Endodermal cell (in vitro differentiated cells): ENCODE measurements at regions not wholly inside any gene's neighbourhood (a gene's known extent, or its start where the extent isn't known, plus 50 kb on each side); places are given as distances from the start of the nearest gene placed in this dataset.

Experiments used
- DNase-seq: peaks from one replicate; pipeline ENCODE4 v3.0.0-alpha.2; 2017
- H3K27ac ChIP-seq: 2 replicates; pipeline ENCODE4 v1.5.1; 2013; ENCODE audit warnings: mild to moderate bottlenecking, low read depth, low read length, moderate library complexity
- H3K27me3 ChIP-seq: 2 replicates; pipeline ENCODE4 v1.6.1; 2013; ENCODE audit warnings: mild to moderate bottlenecking, low read length, moderate library complexity; ENCODE audit not compliant: insufficient read depth, control insufficient read depth, poor library complexity, severe bottlenecking
- H3K36me3 ChIP-seq: 2 replicates; pipeline ENCODE4 v1.7.0; 2013; ENCODE audit warnings: mild to moderate bottlenecking, low read length, moderate library complexity; ENCODE audit not compliant: control insufficient read depth, insufficient read depth
- H3K4me1 ChIP-seq: one replicate; pipeline ENCODE4 v1.7.0; 2013; ENCODE audit warnings: low read length; ENCODE audit not compliant: control insufficient read depth, insufficient read depth
- H3K4me3 ChIP-seq: 2 replicates; pipeline ENCODE4 v1.5.1; 2013; ENCODE audit warnings: mild to moderate bottlenecking, low read length, moderate library complexity
- H3K9ac ChIP-seq: 2 replicates; pipeline ENCODE4 v1.6.1; 2013; ENCODE audit warnings: mild to moderate bottlenecking, low read length, moderate library complexity; ENCODE audit not compliant: poor library complexity, severe bottlenecking; ENCODE audit errors: extremely low read depth
- H3K9me3 ChIP-seq: 2 replicates; pipeline ENCODE4 v1.6.1; 2013; ENCODE audit warnings: mild to moderate bottlenecking, low read length, moderate library complexity; ENCODE audit not compliant: control insufficient read depth
- H3K27ac Mint-ChIP-seq: 2 replicates; pipeline ENCODE4 v1.8.0; 2020; ENCODE audit warnings: mixed read lengths
- H3K27me3 Mint-ChIP-seq: 2 replicates; pipeline ENCODE4 v1.8.0; 2021; ENCODE audit warnings: mild to moderate bottlenecking, mixed read lengths; ENCODE audit not compliant: insufficient read depth
- H3K36me3 Mint-ChIP-seq: 2 replicates; pipeline ENCODE4 v1.8.0; 2020; ENCODE audit warnings: low read depth, mixed read lengths
- H3K4me1 Mint-ChIP-seq: 2 replicates; pipeline ENCODE4 v1.8.0; 2020; ENCODE audit warnings: mixed read lengths
- H3K4me3 Mint-ChIP-seq: 2 replicates; pipeline ENCODE4 v1.8.0; 2020; ENCODE audit warnings: mild to moderate bottlenecking, moderate library complexity, mixed read lengths
- H3K9me3 Mint-ChIP-seq: 2 replicates; pipeline ENCODE4 v1.8.0; 2020; ENCODE audit warnings: mild to moderate bottlenecking, mixed read lengths
- WGBS, 2 experiments: methylation state at CpG; one replicate each; pipeline versions ENCODE4 v1.1.5 to v1.1.7; 2013; ENCODE audit warnings: missing lambda C conversion rate in 2 of 2, mixed read lengths in 1 of 2; ENCODE audit not compliant: insufficient coverage in 1 of 2, insufficient read length in 1 of 2; 5-methylcytosine and 5-hydroxymethylcytosine counted together
- TF ChIP-seq, protein P1 (sequence below): fragments of 200-600 bp; sonication (generic); conservative IDR thresholded peaks from 2 replicates; pipeline ENCODE4 v1.5.0; 2021; ENCODE audit warnings: antibody characterized with exemption, mild to moderate bottlenecking

DNA sequence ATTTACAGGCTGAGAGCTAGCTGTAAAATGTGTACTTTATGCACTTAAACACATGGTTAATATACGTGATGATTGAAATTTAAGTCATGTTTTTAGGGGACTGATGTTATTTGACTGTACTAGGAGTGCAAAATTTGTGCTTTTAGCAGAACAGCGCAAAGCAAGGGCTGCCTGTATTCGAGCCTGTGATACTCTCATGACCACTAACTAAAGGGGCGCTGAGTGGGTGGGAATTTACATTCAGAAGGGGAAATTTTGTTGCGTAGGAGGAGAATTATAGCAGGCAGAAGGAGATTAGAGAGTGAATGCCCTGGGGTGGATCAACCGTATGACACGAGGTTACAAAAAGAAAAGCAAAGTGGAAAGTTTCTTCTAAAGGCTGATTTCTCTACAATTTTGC, 271.8 kb upstream of the HTR2A start:
- Histone ChIP-seq H3K9ac (no peak overlapping the region), H3K4me3 (no peak overlapping the region), H3K27me3 (no peaks in the 10 kb centered on the region), H3K27ac (no peak overlapping the region), H3K36me3 (no peaks in the 10 kb centered on the region), H3K4me1 (no peaks in the 10 kb centered on the region), H3K9me3 (no peaks in the 10 kb centered on the region)
- no peak overlapping the region for H3K4me3 Mint-ChIP-seq
- no peaks in the 10 kb centered on the region for H3K27me3 Mint-ChIP-seq
- H3K9me3 Mint-ChIP-seq, result no peaks in the 10 kb centered on the region
- TF ChIP-seq, protein P1, sequence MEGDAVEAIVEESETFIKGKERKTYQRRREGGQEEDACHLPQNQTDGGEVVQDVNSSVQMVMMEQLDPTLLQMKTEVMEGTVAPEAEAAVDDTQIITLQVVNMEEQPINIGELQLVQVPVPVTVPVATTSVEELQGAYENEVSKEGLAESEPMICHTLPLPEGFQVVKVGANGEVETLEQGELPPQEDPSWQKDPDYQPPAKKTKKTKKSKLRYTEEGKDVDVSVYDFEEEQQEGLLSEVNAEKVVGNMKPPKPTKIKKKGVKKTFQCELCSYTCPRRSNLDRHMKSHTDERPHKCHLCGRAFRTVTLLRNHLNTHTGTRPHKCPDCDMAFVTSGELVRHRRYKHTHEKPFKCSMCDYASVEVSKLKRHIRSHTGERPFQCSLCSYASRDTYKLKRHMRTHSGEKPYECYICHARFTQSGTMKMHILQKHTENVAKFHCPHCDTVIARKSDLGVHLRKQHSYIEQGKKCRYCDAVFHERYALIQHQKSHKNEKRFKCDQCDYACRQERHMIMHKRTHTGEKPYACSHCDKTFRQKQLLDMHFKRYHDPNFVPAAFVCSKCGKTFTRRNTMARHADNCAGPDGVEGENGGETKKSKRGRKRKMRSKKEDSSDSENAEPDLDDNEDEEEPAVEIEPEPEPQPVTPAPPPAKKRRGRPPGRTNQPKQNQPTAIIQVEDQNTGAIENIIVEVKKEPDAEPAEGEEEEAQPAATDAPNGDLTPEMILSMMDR, result no peak
- H3K36me3 Mint-ChIP-seq, result no peaks in the 10 kb centered on the region
- no peaks in the 10 kb centered on the region for H3K4me1 Mint-ChIP-seq
- no peak for DNase-seq
- WGBS, 2 experiments, result 94 to 96% methylated on average over 4 to 7 of the region's 7 CpGs
- no peak overlapping the region for H3K27ac Mint-ChIP-seq

DNA sequence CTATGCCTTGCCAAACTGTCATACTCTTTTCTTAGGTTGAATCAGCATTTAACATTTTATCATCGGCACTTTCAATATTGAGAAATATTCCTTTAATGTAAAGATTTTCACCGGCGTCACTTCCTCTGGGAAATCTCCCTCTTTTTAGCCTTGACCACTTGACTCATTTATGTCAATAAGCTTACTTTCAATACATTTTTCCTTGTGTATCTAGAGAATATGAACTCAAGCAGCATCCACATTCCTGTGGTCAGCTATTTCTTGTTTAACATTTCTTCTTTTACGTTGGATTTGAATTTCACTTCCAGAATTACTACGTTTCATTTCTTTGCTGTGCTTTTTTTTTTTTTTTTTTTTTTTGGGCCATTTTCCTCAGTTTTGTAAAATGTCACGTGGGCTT, 271.2 kb upstream of the HTR2A start:
- H3K9me3 ChIP-seq, result no peaks in the 10 kb centered on the region

DNA sequence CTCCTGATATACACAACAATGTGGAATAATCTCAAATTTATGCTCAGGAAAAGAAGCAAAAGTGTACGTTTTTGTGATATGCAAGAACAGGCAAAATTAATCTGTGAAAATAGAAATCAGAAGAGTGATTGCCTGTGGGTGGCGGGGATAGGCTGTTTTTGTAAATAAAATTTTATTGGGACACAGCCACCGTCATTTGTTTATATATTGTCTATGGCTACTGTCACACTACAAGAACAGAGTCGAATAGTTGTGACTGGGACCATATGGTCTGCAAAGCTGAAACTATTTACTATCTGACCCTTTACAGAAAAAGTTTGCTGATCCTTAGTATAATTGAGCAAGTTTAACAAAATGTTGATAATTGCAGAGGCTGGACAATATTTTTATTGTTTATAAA, 269.5 kb upstream of the HTR2A start:
- Histone ChIP-seq H3K27me3 (no peaks in the 10 kb centered on the region), H3K4me3 (no peak overlapping the region), H3K9ac (no peak overlapping the region), H3K4me1 (no peaks in the 10 kb centered on the region), H3K27ac (no peak overlapping the region), H3K36me3 (no peaks in the 10 kb centered on the region), H3K9me3 (no peaks in the 10 kb centered on the region)
- TF ChIP-seq, protein P1, result no peak
- Mint-ChIP-seq H3K27ac (no peak overlapping the region), H3K9me3 (peaks cover 3% of the 10 kb centered on the region), H3K4me1 (no peaks in the 10 kb centered on the region), H3K4me3 (no peak overlapping the region), H3K36me3 (no peaks in the 10 kb centered on the region), H3K27me3 (no peaks in the 10 kb centered on the region)
- WGBS, 2 experiments, result 79 to 95% methylated on average over 4 of the region's 4 CpGs
- DNase-seq, result no peak

More for the DNA sequence above, 271.2 kb upstream of the HTR2A start:
- Mint-ChIP-seq H3K4me1 (no peaks in the 10 kb centered on the region), H3K27me3 (no peaks in the 10 kb centered on the region), H3K9me3 (no peaks in the 10 kb centered on the region), H3K36me3 (no peaks in the 10 kb centered on the region), H3K27ac (no peak overlapping the region), H3K4me3 (no peak overlapping the region)
- Histone ChIP-seq H3K27ac (no peak overlapping the region), H3K27me3 (no peaks in the 10 kb centered on the region), H3K9ac (no peak overlapping the region), H3K36me3 (no peaks in the 10 kb centered on the region), H3K4me3 (no peak overlapping the region), H3K4me1 (no peaks in the 10 kb centered on the region)
- DNase-seq, result no peak
- 92% methylated on average over 6 of the region's 6 CpGs for WGBS, 2 experiments
- TF ChIP-seq, protein P1, result no peak
